ENCODE measurements at regions not wholly inside any gene's neighbourhood (a gene's known extent, or its start where the extent isn't known, plus 50 kb on each side); places are given as distances from the start of the nearest gene placed in this dataset.

GRCh38 chr17:14843086-14843795 is 421.9 kb downstream of the PMP22 start:
- DNase-seq (ENCODE audit: extremely low spot score, insufficient read length, low read depth): no peak

DNA sequence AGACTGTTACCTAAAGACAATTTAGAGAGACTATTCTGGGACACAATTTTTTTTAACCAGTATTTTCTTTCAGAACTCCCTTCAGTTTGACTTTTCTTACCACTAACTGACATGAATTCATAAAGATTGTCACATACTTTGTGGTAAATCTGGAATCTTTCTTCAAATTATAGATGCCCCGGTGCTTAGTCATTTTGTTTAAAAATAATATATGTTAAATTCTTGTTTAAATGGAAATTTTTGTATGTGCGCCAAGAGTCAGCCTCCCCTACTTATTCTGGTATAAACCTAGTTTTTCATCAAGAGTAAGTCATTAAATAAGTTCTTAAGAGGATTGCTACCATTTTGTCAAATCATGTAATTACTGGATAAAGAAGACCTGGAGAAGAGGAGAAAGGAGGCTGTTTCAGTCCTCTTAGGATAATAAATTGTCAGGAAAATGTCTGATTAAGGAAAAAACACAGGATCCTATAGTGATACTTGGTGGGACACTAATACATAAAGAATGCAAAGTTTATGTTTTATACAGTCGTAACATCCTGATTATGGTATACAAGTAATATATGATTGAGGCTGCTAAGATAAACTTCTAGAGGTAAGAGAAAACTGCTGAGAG is 424.4 kb downstream of the PMP22 start:
- DNase-seq (ENCODE audit: extremely low spot score, insufficient read length, low read depth): no peak
- no peak for FAIRE-seq

More at GRCh38 chr17:14843086-14843795, 421.9 kb downstream of the PMP22 start:
- no peak for FAIRE-seq

DNA sequence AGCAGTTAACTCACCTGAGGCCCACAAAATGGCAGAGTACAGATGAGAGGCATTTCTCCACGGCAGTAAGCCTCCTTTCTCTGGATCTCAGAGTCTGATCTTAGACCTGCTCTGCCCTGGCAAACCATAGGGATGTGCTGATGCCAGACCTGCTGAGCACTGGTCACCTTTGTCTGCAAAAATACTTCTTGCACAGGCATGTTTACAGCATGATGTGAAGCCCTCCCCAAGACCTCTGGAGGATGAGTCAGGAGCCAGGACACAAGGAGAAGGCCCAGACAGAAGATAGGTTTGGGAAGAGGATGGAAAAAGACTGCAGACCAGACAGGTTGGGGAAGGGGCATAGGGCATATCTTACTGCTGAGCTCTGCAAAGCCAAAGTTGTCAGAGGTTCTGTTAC is 426.6 kb downstream of the PMP22 start:
- no peak for DNase-seq (ENCODE audit: extremely low spot score, insufficient read length, low read depth)
- FAIRE-seq: no peak

DNA sequence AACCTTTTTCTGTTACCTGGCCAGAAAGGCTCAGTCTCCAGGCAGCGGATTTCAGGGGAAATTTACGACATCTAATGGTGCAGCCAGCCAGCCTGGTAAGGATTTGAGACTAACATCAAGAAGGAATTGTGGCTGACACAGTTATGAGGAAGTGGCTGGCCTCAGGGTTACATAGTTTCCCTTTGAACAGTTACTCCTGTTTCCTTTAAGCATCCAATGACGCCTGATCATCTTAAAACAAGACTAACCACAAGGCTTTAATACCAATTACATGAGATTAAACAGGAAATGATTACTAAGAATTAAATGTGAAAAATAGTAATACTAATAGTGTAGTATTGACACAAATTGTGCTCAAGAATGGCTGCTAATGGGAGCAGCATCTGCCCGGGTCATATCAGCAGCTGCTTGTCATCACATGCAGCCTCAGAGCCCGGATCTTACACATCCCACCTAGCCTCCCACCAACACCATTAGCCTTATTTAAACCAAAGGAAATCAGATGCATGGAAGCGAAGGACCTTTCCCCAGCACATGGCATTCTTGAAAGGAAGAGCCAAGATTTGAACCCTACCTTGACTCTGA is 431.8 kb downstream of the PMP22 start:
- FAIRE-seq: no peak
- DNase-seq (ENCODE audit: extremely low spot score, insufficient read length, low read depth): no peak

- no peak for FAIRE-seq
Observed at GRCh38 chr17:14831491-14831890, 433.6 kb downstream of the PMP22 start.

GRCh38 chr17:14827396-14827919 is 437.7 kb downstream of the PMP22 start:
- DNase-seq (ENCODE audit: extremely low spot score, insufficient read length, low read depth): no peak
- FAIRE-seq: no peak

More at GRCh38 chr17:14831491-14831890, 433.6 kb downstream of the PMP22 start:
- no peak for DNase-seq (ENCODE audit: extremely low spot score, insufficient read length, low read depth)

- DNase-seq (ENCODE audit: extremely low spot score, insufficient read length, low read depth) (no peak), FAIRE-seq (no peak)
Observed at GRCh38 chr17:14826358-14826757, 438.8 kb downstream of the PMP22 start.

GRCh38 chr17:14818469-14818868 is 446.7 kb downstream of the PMP22 start:
- DNase-seq (ENCODE audit: extremely low spot score, insufficient read length, low read depth) (no peak), FAIRE-seq (no peak)

DNA sequence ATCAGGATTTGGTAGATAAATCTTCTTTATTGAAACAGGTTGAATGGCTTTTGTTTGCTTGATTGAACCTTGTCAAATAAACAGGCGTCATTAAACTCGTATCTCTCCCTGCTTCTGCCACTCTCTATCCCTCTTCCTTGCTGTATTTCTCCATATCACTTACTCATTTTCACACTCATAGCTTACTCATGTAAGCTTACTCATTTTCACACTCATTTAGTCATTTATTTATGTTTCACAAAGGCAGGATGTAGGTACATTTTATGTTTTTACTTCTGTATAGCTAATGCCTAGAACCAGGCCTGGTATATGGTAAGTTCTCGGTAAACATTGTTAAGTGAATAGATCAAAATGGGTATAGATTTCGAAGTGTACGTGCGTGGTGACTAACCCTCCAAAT is 450.0 kb downstream of the PMP22 start:
- FAIRE-seq (no peak), DNase-seq (ENCODE audit: extremely low spot score, insufficient read length, low read depth) (no peak)

GRCh38 chr17:14813649-14814370 is 451.3 kb downstream of the PMP22 start:
- DNase-seq (ENCODE audit: extremely low spot score, insufficient read length, low read depth) (no peak), FAIRE-seq (no peak)

GRCh38 chr17:14808425-14808824 is 456.7 kb downstream of the PMP22 start:
- FAIRE-seq: no peak

GRCh38 chr17:14805348-14805747 is 459.8 kb downstream of the PMP22 start:
- FAIRE-seq: no peak

More at GRCh38 chr17:14808425-14808824, 456.7 kb downstream of the PMP22 start:
- no peak for DNase-seq (ENCODE audit: extremely low spot score, insufficient read length, low read depth)

GRCh38 chr17:14803826-14804225 is 461.3 kb downstream of the PMP22 start:
- FAIRE-seq (no peak), DNase-seq (ENCODE audit: extremely low spot score, insufficient read length, low read depth) (no peak)

More at GRCh38 chr17:14805348-14805747, 459.8 kb downstream of the PMP22 start:
- no peak for DNase-seq (ENCODE audit: extremely low spot score, insufficient read length, low read depth)

DNA sequence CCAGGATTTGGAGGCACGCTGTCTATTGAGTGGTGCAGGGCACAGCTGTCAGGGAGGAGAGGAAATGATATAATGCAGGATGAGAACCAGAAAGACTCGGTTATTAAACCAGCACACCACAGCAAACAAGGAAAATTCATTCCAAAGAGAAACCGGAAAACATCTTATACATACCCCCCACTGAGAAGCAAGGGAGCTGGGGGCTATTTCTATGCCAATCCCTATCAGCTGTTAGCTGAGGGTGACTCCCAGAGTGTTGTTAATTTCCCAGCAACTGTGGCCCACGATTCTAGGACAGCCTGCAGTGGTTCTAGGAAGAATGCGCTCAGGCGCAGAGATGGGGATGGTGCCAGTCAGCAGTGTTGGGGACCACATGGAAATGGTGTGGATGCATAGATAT is 467.3 kb downstream of the PMP22 start:
- DNase-seq (ENCODE audit: extremely low spot score, insufficient read length, low read depth) (no peak), FAIRE-seq (no peak)

DNA sequence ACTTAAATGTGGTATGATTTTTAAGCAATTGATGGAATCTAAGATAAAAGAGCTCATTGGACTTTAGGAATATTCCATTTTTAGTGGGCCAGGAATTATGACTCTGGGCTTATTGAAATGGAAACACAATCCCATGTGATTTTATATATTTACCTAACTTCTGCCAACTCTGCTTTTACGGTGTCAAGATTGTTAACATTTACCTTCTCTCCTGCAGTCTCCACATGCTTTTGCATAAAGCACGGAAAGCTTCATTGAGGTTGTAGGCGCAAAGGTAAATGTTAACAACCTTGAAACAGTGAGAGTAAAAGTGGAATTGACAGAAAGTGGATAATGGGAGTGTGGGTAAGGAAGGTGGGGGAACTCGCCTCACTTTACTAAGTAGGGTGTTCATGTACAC is 468.1 kb downstream of the PMP22 start:
- DNase-seq (ENCODE audit: extremely low spot score, insufficient read length, low read depth) (no peak), FAIRE-seq (no peak)

DNA sequence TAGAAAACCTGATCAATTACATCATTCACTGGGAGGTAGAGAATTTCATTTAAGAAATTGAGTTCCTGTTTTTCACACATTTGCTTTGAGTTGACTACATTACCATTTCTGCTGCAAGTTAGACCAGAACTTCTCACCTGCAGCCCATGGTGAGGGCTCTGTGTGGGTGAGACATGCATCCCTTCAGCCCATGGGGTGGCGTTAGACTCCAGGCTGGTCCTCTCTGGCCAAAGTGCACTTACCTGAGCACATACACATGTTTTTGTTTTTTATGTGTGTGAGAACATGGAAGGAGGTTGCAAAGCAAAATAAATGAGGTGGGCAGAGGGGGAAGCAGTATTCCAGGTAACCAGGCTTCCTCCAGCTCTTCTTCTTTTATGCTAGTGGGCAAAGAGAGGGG is 470.2 kb downstream of the PMP22 start:
- no peak for DNase-seq (ENCODE audit: extremely low spot score, insufficient read length, low read depth)
- no peak for FAIRE-seq

GRCh38 chr17:14793237-14793636 is 471.9 kb downstream of the PMP22 start:
- DNase-seq (ENCODE audit: extremely low spot score, insufficient read length, low read depth): no peak
- FAIRE-seq: no peak

- no peak for FAIRE-seq
- DNase-seq (ENCODE audit: extremely low spot score, insufficient read length, low read depth): no peak
Observed at GRCh38 chr17:14792746-14793145, 472.4 kb downstream of the PMP22 start.

GRCh38 chr17:14791221-14791620 is 473.9 kb downstream of the PMP22 start:
- FAIRE-seq (no peak), DNase-seq (ENCODE audit: extremely low spot score, insufficient read length, low read depth) (no peak)

GRCh38 chr17:14790521-14790920 is 474.6 kb downstream of the PMP22 start:
- FAIRE-seq (no peak), DNase-seq (ENCODE audit: extremely low spot score, insufficient read length, low read depth) (no peak)

Data from GM18507 (cell line).